NCI-H146 treated with DMSO at 0.1 percent for 48 hours (cell line): ENCODE measurements at regions not wholly inside any gene's neighbourhood (a gene's known extent, or its start where the extent isn't known, plus 50 kb on each side); places are given as distances from the start of the nearest gene placed in this dataset.
"Not testable (repeated sequence)": the region's sequence is repeated elsewhere in the genome, so short reads cannot be mapped to it uniquely, and the experiment has no call there.

Experiments used
- DNase-seq: peaks from one replicate; lab custom pipeline; 2025; ENCODE audit not compliant: unreplicated experiment; lab: John Stamatoyannopoulos, UW

DNA sequence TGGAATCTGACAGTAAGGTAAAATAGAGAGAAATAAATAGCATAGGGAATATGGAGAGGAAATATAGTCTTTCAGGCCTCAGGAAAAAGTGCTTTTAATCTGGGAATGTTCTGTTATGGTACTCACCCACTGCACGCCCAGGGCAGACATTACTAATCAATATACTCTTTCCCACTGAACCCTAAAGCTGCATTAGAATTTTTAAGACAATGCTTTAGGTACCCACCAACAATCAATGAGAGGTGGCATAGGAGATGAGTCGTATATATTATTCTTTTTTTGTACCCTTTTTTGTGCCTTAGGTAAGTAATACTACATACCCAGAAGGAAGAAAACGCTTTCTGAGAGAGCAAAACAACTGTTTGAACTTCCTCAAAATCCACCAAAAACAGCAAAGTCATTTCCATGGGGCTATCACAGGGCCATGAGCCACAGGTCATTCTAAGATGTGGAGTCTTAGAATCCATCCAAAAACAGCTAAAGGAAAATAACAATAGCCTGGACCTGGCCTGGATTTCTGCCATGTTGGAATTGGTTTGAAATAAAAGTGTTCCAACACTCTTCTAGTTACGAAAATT, 542.1 kb downstream of the XYLT1 start:
- no peak for DNase-seq

GRCh38 chr16:16930309-16931000, 540.3 kb downstream of the XYLT1 start:
- DNase-seq: no peak

GRCh38 chr16:16933861-16934260, 536.9 kb downstream of the XYLT1 start:
- no peak for DNase-seq

- DNase-seq: no peak
Observed at GRCh38 chr16:16934660-16935059, 536.1 kb downstream of the XYLT1 start.

DNA sequence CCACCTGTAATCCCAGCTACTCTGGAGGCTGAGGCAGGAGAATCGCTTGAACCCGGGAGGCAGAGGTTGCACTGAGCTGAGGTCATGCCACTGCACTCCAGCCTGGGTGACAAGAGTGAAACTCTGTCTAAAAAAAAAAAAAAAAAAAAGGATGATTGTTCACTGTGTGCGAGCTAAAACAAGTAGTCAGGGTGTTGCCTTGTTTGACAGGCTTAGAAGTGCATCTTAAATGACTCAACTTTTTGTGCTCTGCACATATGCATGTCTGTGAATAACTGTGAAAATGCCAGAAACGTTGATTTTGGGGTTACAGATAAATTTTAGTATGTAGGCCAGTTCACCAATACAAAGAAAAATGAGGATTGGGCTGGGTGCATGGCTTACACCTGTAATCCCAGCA, 534.9 kb downstream of the XYLT1 start:
- not testable (repeated sequence) for DNase-seq

- DNase-seq: no peak
Observed at GRCh38 chr16:16937576-16937975, 533.2 kb downstream of the XYLT1 start.

- no peak for DNase-seq
Observed at GRCh38 chr16:16938009-16938408, 532.8 kb downstream of the XYLT1 start.

- DNase-seq: no peak
Observed at GRCh38 chr16:16938980-16939379, 531.8 kb downstream of the XYLT1 start.

- DNase-seq: no peak
Observed at GRCh38 chr16:16940351-16940750, 530.4 kb downstream of the XYLT1 start.

DNA sequence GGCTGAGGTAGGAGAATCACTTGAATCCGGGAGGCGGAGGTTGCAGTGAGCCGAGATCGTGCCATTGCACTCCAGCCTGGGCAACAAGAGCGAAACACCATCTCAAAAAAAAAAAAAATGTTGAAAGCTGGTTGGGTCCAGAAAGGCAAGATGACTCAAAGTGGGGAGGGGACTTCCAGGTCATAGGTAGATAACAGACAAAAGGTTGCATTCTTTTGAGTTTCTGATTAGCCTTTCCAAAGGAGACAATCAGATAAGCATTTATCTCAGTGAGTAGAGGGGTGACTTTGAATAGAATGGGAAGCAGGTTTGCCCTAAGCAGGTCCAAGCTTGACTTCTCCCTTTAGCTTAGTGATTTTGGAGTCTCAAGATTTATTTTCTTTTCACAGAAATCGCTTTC, 527.9 kb downstream of the XYLT1 start:
- not testable (repeated sequence) for DNase-seq

GRCh38 chr16:16945207-16945606, 525.6 kb downstream of the XYLT1 start:
- DNase-seq: no peak

DNA sequence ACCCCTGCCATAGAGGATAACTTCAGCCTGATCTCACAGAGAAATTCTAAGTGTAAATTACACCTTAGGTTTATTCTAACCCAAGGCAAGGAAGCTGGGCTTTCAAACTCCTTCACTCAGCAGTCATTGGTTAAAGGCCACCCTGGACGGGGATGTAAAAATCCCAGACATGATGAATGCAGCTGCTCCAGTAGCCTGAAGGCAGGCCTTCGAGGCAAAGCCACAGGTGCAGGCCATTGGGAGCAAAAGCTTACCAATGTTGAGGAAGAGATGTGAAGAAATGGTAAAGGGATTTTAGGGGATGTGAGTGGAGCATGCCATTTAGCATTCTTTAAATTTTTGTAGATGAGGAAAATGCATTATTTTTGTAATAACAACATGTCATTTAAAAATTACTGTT, 514.4 kb downstream of the XYLT1 start:
- DNase-seq: no peak

DNA sequence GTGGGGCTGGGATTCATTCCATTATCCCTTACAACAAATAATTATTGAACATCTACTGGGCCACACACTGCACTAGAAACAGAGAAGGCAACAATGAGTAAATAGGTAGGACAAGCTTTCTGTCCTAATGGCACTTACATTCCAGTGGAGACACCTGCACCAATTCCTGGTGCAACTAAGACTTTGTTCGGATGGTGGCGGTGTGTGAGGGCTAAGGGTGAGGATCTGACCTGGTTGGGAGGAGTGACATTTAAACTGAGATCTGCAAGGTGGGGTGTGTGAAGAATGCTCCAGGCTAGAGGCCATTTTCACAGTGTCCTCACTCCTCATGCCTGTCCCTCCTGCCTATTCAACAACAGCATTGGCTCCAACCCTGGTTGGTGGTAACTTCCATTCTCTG, 510.0 kb downstream of the XYLT1 start:
- no peak for DNase-seq

- no peak for DNase-seq
Observed at GRCh38 chr16:16966439-16966838, 504.3 kb downstream of the XYLT1 start.

- no peak for DNase-seq
Observed at GRCh38 chr16:16971042-16971441, 499.7 kb downstream of the XYLT1 start.

- DNase-seq: no peak
Observed at GRCh38 chr16:16972831-16973230, 497.9 kb downstream of the XYLT1 start.

DNA sequence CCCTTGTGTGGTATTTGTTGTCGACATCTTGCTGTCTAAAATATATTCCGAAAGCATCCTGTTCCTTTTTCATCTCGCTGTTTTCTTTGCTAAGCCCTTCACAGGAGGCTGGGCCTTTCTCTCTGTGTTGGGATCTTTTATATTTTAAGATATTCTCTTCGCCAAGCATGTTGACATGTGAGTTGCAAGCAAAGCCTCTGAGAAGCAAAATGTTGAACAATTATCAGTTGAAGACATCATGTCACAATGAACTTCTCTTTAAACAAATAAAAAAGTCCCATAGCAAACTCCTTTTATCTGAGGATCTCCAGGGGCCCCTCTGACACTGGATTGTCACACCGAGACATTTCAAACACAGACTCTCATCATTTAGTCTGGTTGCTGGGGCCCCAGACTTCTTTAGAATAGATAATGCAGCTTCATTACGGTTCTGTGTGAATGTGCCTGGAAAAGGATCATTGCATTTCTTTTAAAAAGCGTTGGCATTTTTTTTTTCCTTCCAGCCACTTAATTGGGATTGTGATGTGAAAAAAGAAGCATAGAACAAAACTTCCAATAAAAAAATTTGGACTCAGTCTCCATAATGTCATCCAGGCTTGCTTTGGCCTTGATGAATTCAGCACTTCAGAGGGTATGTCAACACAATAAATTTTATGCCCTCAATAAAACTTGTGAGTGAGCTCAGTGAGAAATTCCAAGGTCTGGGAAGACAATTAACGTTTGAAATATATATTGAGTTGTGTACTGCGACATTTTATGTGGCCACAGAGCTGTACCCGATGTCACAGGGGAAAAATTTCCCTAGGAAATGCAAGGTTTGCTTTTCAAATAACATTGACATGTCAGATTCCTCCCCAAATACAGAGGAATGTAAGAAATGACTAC, 496.8 kb downstream of the XYLT1 start:
- DNase-seq: no peak

DNA sequence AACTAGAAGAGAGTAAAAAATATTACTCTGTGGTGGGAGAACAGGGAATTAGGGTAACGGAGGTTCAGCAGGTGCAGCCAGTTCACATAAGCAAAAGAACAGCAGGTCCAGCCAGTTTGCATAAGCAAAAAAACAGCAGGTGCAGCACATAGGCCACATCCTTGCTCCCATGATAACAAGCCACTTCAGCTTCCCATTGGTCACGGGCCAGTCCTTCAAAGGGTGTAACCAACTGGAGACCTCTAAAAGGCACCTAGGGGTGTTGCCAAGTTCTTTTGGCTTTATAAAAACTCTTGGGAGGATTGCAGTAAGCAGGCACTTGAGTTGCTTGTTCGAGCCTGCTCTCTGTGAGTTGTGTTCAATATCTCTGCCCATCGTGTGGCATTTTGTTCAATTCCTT, 488.1 kb downstream of the XYLT1 start:
- no peak for DNase-seq

DNA sequence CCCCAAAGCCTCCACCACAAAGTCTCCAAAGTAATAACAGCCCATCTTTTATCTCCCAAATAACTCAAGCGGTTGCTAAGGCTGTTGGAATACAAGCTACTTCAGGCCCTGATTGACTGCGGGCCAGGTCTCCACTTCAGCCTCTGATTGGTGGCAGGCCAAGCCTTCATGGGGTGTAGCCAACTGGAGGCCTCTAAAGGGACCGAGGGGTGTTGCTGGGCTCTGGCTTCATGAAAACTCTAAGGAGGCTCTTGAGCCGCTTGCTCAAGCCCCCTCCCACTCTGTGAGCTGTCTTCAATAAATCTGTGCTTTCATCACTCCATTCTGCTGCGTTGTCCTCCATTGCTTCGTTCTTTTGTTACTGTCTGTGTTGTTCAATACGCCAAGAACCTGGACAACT, 487.2 kb downstream of the XYLT1 start:
- no peak for DNase-seq

DNA sequence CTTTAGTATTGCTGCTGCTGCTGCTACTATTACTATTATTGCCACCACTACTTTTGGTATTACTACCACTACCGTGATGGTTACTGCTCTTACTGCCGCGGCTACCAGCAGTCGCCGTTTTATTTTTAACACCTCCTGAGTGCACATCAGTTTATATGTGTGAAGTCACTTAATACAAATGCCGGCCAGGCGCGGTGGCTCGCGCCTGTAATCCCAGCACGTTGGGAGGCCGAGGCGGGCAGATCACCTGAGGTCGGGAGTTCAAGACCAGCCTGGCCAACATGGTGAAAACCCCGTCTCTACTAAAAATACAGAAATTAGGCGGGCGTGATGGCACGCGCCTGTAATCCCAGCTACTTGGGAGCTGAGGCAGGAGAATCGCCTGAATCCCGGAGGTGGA, 486.7 kb downstream of the XYLT1 start:
- not testable (repeated sequence) for DNase-seq

DNA sequence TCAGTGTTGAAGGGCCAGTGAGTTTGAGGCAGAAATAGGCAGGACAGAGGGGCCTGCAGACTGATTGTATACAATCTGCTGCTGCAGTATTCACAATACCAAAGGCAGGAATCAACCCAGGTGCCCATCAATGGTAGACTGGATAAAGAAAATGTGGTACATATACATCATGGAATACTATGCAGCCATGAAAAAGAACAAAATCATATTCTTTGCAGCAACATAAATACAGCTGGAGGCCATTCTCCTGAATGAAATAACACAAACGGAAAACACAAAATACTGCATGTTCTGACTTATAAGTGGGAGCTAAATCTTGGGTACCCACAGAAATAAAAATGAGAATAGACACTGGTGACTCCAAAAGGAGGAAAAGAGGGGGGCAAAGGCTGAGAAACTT, 485.1 kb downstream of the XYLT1 start:
- no peak for DNase-seq

- DNase-seq: no peak
Observed at GRCh38 chr16:16988963-16989362, 481.8 kb downstream of the XYLT1 start.
